Memory B cell (primary cell): ENCODE measurements at regions not wholly inside any gene's neighbourhood (a gene's known extent, or its start where the extent isn't known, plus 50 kb on each side); places are given as distances from the start of the nearest gene placed in this dataset.

ENCODE experiments used
- ATAC-seq: fragments of 150-1000 bp; cut with Tn5 transposase; 2 replicates; pipeline ENCODE4 v1.10.0; 2021; ENCODE audit warnings: low read depth, mild to moderate bottlenecking, moderate library complexity
- DNase-seq, 2 donors: peaks; one replicate each; pipeline ENCODE4 v3.0.0; 2022; ENCODE audit warnings: low spot score in 2 of 2
- H3K27ac Mint-ChIP-seq: one replicate; pipeline ENCODE4 v1.8.0; 2022; ENCODE audit warnings: mild to moderate bottlenecking, moderate library complexity, mixed read lengths
- H3K27me3 Mint-ChIP-seq: one replicate; pipeline ENCODE4 v1.8.0; 2022; ENCODE audit warnings: mixed read lengths
- H3K36me3 Mint-ChIP-seq: one replicate; pipeline ENCODE4 v1.8.0; 2022; ENCODE audit warnings: mild to moderate bottlenecking, mixed read lengths
- H3K4me1 Mint-ChIP-seq: one replicate; pipeline ENCODE4 v1.8.0; 2022; ENCODE audit warnings: mixed read lengths
- H3K4me3 Mint-ChIP-seq: one replicate; pipeline ENCODE4 v1.8.0; 2022; ENCODE audit warnings: mild to moderate bottlenecking, moderate library complexity, mixed read lengths
- H3K9me3 Mint-ChIP-seq: one replicate; pipeline ENCODE4 v1.8.0; 2022; ENCODE audit warnings: mixed read lengths

GRCh38 chr20:4369798-4370124 is 120.7 kb upstream of the ADRA1D start:
- Mint-ChIP-seq H3K4me1 (peaks cover 5% of the 10 kb centered on the region), H3K27ac (no peak overlapping the region), H3K9me3 (no peaks in the 10 kb centered on the region), H3K36me3 (no peaks in the 10 kb centered on the region), H3K4me3 (no peak overlapping the region), H3K27me3 (peaks cover 1% of the 10 kb centered on the region)
- ATAC-seq (no peak), DNase-seq (no peak)

DNA sequence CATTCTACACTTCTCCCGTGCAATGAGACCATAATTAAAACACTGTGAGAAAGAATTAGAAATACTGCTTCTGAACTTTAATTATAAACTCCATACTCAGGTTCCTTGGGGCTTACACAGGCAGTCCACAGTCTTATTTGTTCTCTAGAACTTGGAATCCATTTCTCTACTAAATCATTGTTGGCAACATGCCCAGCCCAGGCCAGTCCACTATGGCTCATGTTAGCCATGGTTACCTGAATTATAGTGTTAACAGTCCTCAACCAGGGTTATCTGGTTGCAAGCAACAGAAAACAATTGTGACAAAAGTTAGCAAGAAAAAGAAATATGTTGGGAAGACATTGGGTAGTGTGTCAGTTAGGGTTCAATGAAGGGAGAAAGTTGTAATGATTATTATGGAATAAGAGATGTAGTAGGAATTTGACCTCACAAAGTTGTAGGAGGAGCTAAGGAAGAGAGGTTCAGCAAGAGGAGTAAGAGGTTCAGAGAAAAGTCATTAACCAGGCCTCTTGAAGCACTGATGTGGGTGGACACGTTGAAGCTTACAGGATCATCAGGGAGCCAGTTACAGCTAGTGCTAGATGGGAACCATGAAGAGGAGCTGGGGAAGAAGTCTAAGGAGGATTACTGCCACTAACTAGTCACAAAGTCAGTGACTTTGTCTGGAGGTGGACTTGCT is 120.2 kb upstream of the ADRA1D start:
- DNase-seq (no peak), ATAC-seq (no peak)
- no peak overlapping the region for H3K4me3 Mint-ChIP-seq
- H3K4me1 Mint-ChIP-seq: peaks cover 5% of the 10 kb centered on the region
- no peaks in the 10 kb centered on the region for H3K36me3 Mint-ChIP-seq
- no peak overlapping the region for H3K27ac Mint-ChIP-seq
- no peaks in the 10 kb centered on the region for H3K9me3 Mint-ChIP-seq
- H3K27me3 Mint-ChIP-seq: peaks cover 1% of the 10 kb centered on the region

GRCh38 chr20:4366076-4366475 is 117.0 kb upstream of the ADRA1D start:
- Mint-ChIP-seq H3K4me1 (peaks cover 5% of the 10 kb centered on the region), H3K36me3 (no peaks in the 10 kb centered on the region), H3K4me3 (no peak overlapping the region), H3K27me3 (peaks cover 5% of the 10 kb centered on the region), H3K27ac (no peak overlapping the region), H3K9me3 (no peaks in the 10 kb centered on the region)
- DNase-seq: no peak
- no peak for ATAC-seq

DNA sequence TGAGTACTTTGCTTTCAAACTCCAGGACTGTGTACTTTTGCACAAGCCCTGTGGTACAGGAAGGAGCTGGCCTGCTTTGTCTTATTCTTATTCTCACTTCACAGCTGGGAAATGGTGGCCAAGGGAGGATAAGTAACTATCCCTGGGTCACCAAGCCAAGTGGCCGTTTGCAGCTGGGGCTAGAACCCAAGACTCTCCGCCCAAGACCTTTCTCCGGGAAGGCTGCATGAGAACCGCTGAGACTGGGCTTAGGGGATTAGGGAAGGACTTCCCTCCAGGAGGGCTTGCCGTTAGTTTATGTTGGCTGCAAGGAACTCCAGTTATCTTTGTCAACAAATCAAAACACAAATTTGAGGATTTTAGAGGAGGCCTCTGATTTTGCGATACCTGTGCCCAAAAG is 109.5 kb upstream of the ADRA1D start:
- ATAC-seq (no peak), DNase-seq (no peak)
- Mint-ChIP-seq H3K4me1 (no peaks in the 10 kb centered on the region), H3K27ac (no peak overlapping the region), H3K9me3 (peaks cover under 1% of the 10 kb centered on the region), H3K27me3 (peaks cover 18% of the 10 kb centered on the region), H3K36me3 (no peaks in the 10 kb centered on the region), H3K4me3 (no peak overlapping the region)

- no peaks in the 10 kb centered on the region for H3K36me3 Mint-ChIP-seq
- DNase-seq (no peak), ATAC-seq (no peak)
- H3K27ac Mint-ChIP-seq: no peak overlapping the region
- peaks cover 8% of the 10 kb centered on the region for H3K27me3 Mint-ChIP-seq
- peaks cover 7% of the 10 kb centered on the region for H3K9me3 Mint-ChIP-seq
- no peak overlapping the region for H3K4me3 Mint-ChIP-seq
- H3K4me1 Mint-ChIP-seq: no peaks in the 10 kb centered on the region
Observed at GRCh38 chr20:4352348-4352747, 103.3 kb upstream of the ADRA1D start.

DNA sequence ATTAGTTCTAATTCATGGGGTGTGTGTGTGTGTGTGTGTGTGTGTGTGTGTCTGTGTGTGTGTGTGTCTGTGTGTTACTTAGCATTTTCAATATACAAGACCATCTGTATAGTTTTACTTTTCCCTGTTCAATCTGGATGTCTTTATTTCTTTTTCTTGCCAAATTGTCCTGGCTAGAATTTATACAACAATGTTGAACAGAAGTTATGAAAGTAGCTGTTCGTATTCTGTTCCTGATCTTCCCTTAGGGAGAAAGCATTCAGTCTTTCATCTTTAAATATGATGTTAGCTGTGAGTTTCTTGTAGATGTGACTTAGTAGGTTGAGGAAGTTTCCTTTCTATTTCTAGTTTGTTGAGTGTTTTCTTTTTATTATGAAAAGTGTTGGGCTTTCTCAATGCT is 101.0 kb upstream of the ADRA1D start:
- no peak overlapping the region for H3K27ac Mint-ChIP-seq
- DNase-seq (no peak), ATAC-seq (no peak)
- no peak overlapping the region for H3K4me3 Mint-ChIP-seq
- no peaks in the 10 kb centered on the region for H3K36me3 Mint-ChIP-seq
- peaks cover 3% of the 10 kb centered on the region for H3K27me3 Mint-ChIP-seq
- H3K4me1 Mint-ChIP-seq: no peaks in the 10 kb centered on the region
- peaks cover 7% of the 10 kb centered on the region for H3K9me3 Mint-ChIP-seq

DNA sequence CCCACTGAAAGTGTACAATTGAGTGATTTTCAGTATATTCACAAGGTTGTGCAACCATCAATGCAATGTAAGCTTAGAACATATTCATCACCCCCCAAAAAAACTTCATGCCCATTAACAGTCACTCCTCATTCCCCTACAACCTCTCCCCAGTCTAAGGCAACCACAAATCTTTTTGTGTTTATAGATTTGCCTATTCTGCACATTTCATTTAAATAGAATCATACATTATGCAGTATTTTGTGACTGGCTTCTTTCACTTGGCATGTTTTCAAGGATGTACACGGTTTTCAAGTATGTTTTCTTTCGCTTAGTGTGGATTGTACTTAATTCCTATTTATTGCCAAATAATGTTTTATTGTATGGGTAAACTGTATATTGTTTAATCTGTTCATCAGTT is 95.6 kb upstream of the ADRA1D start:
- no peaks in the 10 kb centered on the region for H3K4me1 Mint-ChIP-seq
- no peak overlapping the region for H3K27ac Mint-ChIP-seq
- ATAC-seq (no peak), DNase-seq (no peak)
- no peaks in the 10 kb centered on the region for H3K36me3 Mint-ChIP-seq
- H3K9me3 Mint-ChIP-seq: peaks cover 6% of the 10 kb centered on the region
- peaks cover 5% of the 10 kb centered on the region for H3K27me3 Mint-ChIP-seq
- H3K4me3 Mint-ChIP-seq: no peak overlapping the region

- ATAC-seq (no peak), DNase-seq (no peak)
- no peak overlapping the region for H3K27ac Mint-ChIP-seq
- H3K4me3 Mint-ChIP-seq: no peak overlapping the region
- peaks cover 9% of the 10 kb centered on the region for H3K27me3 Mint-ChIP-seq
- H3K9me3 Mint-ChIP-seq: peaks cover 6% of the 10 kb centered on the region
- H3K36me3 Mint-ChIP-seq: no peaks in the 10 kb centered on the region
- H3K4me1 Mint-ChIP-seq: no peaks in the 10 kb centered on the region
Observed at GRCh38 chr20:4342609-4343008, 93.5 kb upstream of the ADRA1D start.

DNA sequence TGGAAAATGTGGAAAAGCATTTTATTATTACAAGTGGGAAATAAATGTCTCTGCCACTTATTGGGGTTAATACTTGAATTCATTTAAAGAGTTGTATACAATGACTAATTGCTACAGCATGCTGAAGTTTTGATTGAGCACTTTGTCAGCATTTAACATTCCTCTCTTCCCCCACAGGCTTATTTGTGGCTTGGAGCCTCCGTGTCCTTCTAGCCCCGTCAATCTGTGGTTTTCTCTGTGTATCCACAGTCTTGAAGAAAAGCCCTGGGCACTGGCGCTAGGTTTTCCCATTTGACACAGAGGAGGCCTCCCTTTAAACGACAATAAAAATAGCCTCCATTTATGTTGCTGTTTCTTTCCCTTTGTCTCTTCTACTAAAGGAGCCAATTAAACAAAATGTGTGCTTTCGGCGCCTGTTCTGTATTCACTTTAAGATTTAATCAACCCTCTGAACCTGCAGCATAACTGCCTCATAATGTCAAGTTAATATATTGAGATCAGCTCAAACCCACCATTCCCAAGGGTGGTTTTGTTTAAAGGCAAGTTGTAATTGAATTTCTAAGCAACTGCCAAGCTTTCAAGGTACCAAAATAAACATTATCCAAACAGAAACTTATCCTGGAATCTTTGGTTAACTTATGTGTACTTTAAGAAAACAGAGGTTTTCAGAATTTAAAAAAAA is 92.9 kb upstream of the ADRA1D start:
- no peak for ATAC-seq
- H3K27ac Mint-ChIP-seq: no peak overlapping the region
- H3K27me3 Mint-ChIP-seq: peaks cover 9% of the 10 kb centered on the region
- H3K4me1 Mint-ChIP-seq: no peaks in the 10 kb centered on the region
- H3K4me3 Mint-ChIP-seq: no peak overlapping the region
- DNase-seq: no peak
- H3K36me3 Mint-ChIP-seq: no peaks in the 10 kb centered on the region
- H3K9me3 Mint-ChIP-seq: peaks cover 6% of the 10 kb centered on the region

GRCh38 chr20:4335722-4336121 is 86.6 kb upstream of the ADRA1D start:
- H3K4me1 Mint-ChIP-seq: no peaks in the 10 kb centered on the region
- no peak overlapping the region for H3K4me3 Mint-ChIP-seq
- ATAC-seq: no peak
- no peak for DNase-seq
- peaks cover 6% of the 10 kb centered on the region for H3K27me3 Mint-ChIP-seq
- H3K36me3 Mint-ChIP-seq: no peaks in the 10 kb centered on the region
- no peak overlapping the region for H3K27ac Mint-ChIP-seq
- no peaks in the 10 kb centered on the region for H3K9me3 Mint-ChIP-seq

GRCh38 chr20:4332121-4332860 is 83.2 kb upstream of the ADRA1D start:
- Mint-ChIP-seq H3K27ac (no peak overlapping the region), H3K4me1 (no peaks in the 10 kb centered on the region), H3K4me3 (no peak overlapping the region), H3K27me3 (peaks cover 6% of the 10 kb centered on the region), H3K36me3 (no peaks in the 10 kb centered on the region), H3K9me3 (no peaks in the 10 kb centered on the region)
- no peak for DNase-seq
- no peak for ATAC-seq

GRCh38 chr20:4330011-4330410 is 80.9 kb upstream of the ADRA1D start:
- DNase-seq (no peak), ATAC-seq (no peak)
- Mint-ChIP-seq H3K36me3 (no peaks in the 10 kb centered on the region), H3K27me3 (peaks cover 10% of the 10 kb centered on the region), H3K9me3 (no peaks in the 10 kb centered on the region), H3K4me1 (no peaks in the 10 kb centered on the region), H3K4me3 (no peak overlapping the region), H3K27ac (no peak overlapping the region)

GRCh38 chr20:4329232-4329631 is 80.1 kb upstream of the ADRA1D start:
- Mint-ChIP-seq H3K27ac (no peak overlapping the region), H3K27me3 (peaks cover 11% of the 10 kb centered on the region), H3K4me3 (no peak overlapping the region), H3K36me3 (no peaks in the 10 kb centered on the region), H3K9me3 (no peaks in the 10 kb centered on the region), H3K4me1 (no peaks in the 10 kb centered on the region)
- no peak for ATAC-seq
- DNase-seq: no peak

DNA sequence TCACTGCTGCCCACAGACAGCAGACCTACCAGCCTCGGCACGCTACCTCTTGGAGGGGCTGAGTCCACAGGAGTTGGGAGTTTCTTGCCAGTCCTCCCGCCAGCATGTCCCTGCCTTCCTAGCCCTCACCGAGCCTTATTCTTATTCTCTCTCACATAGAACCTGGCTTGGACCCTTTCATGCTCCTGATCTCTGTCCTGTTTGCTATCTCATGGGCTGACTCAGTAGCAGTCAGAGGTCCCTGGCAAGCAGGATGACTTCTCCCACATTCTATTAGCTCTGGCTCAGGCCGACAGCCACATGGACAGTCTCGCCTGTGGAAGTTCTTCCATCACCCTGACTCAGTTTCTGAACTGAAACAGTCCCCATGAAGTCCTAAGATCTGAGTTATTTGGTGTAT is 79.5 kb upstream of the ADRA1D start:
- peaks cover 13% of the 10 kb centered on the region for H3K27me3 Mint-ChIP-seq
- no peaks in the 10 kb centered on the region for H3K4me1 Mint-ChIP-seq
- no peaks in the 10 kb centered on the region for H3K36me3 Mint-ChIP-seq
- H3K27ac Mint-ChIP-seq: no peak overlapping the region
- no peaks in the 10 kb centered on the region for H3K9me3 Mint-ChIP-seq
- ATAC-seq (no peak), DNase-seq (no peak)
- H3K4me3 Mint-ChIP-seq: no peak overlapping the region
